BE2C (cell line): ENCODE measurements at regions not wholly inside any gene's neighbourhood (a gene's known extent, or its start where the extent isn't known, plus 50 kb on each side); places are given as distances from the start of the nearest gene placed in this dataset.
"Not testable (repeated sequence)": the region's sequence is repeated elsewhere in the genome, so short reads cannot be mapped to it uniquely, and the experiment has no call there.

Experiments
- DNase-seq: peaks from one replicate; pipeline ENCODE4 v3.0.0-alpha.2; 2020
- H3K27me3 ChIP-seq: fragments of 250-450 bp; sonication (Bioruptor Pico); 2 replicates; pipeline ENCODE4 v1.5.1; 2020; ENCODE audit warnings: mild to moderate bottlenecking
- H3K36me3 ChIP-seq: fragments of 250-450 bp; sonication (Bioruptor Pico); 2 replicates; pipeline ENCODE4 v1.5.1; 2020; ENCODE audit warnings: mild to moderate bottlenecking
- H3K4me1 ChIP-seq: fragments of 250-450 bp; sonication (Bioruptor Pico); 2 replicates; pipeline ENCODE4 v1.5.1; 2020
- H3K4me3 ChIP-seq: 2 replicates; pipeline ENCODE4 v1.5.1; 2011; ENCODE audit warnings: low read depth, low read length
- H3K9me3 ChIP-seq: fragments of 250-450 bp; sonication (Bioruptor Pico); 2 replicates; pipeline ENCODE4 v1.5.1; 2020
- TF ChIP-seq, protein P1 (sequence below): IDR thresholded peaks from 2 replicates; pipeline ENCODE4 v1.5.1; 2012; ENCODE audit warnings: mild to moderate bottlenecking, low read depth, low read length

DNA sequence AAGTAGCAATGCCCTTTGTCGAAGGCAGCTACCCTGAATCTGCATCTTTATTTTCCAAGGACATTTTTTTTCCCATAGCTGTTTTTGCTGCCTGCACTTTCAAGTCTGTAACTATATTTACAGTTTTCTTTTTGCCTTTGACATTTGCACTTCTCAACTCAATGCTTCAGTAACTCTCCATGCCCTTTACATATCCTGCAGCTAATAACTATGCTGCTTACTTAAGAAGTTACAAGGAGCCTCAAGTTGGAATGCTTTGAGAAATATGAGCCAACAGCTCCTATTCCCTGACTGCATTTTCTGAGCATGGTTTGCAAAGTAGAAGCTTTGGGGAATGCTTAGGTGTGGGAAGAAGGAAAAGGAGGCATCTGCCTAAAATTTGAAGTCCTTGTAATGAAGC, 194.8 kb upstream of the TRPC7 start:
- H3K4me3 ChIP-seq, result no peak overlapping the region
- no peaks in the 10 kb centered on the region for H3K9me3 ChIP-seq
- H3K36me3 ChIP-seq, result no peaks in the 10 kb centered on the region
- no peaks in the 10 kb centered on the region for H3K27me3 ChIP-seq
- H3K4me1 ChIP-seq, result no peaks in the 10 kb centered on the region
- TF ChIP-seq, protein P1, sequence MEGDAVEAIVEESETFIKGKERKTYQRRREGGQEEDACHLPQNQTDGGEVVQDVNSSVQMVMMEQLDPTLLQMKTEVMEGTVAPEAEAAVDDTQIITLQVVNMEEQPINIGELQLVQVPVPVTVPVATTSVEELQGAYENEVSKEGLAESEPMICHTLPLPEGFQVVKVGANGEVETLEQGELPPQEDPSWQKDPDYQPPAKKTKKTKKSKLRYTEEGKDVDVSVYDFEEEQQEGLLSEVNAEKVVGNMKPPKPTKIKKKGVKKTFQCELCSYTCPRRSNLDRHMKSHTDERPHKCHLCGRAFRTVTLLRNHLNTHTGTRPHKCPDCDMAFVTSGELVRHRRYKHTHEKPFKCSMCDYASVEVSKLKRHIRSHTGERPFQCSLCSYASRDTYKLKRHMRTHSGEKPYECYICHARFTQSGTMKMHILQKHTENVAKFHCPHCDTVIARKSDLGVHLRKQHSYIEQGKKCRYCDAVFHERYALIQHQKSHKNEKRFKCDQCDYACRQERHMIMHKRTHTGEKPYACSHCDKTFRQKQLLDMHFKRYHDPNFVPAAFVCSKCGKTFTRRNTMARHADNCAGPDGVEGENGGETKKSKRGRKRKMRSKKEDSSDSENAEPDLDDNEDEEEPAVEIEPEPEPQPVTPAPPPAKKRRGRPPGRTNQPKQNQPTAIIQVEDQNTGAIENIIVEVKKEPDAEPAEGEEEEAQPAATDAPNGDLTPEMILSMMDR, result no peak
- DNase-seq, result no peak

DNA sequence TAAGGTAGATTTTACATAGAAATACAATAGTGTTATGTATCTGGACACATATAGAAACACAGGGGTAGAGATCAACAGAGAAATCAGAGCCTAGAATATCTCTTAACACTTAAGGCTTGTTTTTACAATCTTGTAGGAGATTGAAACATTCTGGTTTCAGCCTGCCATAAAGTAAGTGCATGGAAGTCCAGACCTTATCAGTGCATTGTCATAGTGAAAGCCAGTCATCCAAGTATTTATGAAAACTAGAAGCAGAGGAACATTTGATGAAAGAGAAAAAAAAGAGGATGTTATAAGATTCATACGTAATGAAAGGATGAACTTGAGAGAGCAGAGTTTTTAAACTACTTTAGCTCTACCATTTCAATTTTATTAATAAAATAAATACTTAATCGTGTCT, 194.3 kb upstream of the TRPC7 start:
- Histone ChIP-seq H3K27me3 (no peaks in the 10 kb centered on the region), H3K4me1 (no peaks in the 10 kb centered on the region), H3K4me3 (no peak overlapping the region), H3K9me3 (no peaks in the 10 kb centered on the region), H3K36me3 (no peaks in the 10 kb centered on the region)
- TF ChIP-seq, protein P1, result no peak
- no peak for DNase-seq

DNA sequence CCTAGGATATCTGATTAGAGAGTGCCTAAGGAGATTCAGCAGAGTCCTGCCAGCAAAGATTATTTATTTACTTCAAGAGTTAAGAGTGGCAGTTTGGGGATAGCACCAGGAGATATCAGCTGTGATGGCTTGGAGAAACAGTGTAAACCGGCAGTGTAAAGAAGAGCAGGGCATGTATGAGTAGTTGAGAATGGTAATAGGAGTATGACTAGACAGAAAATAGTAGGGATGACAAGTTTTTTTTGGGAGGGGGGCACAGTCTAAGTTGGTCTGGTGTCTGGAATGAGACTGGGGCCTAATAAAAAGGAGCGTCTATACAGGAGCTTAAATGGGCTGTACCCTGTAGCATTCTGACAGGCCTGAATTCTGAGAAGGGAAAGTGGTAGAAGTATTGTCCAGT, 181.8 kb upstream of the TRPC7 start:
- H3K9me3 ChIP-seq, H3K27me3 ChIP-seq, DNase-seq, H3K36me3 ChIP-seq, H3K4me3 ChIP-seq, H3K4me1 ChIP-seq: not testable (repeated sequence)

DNA sequence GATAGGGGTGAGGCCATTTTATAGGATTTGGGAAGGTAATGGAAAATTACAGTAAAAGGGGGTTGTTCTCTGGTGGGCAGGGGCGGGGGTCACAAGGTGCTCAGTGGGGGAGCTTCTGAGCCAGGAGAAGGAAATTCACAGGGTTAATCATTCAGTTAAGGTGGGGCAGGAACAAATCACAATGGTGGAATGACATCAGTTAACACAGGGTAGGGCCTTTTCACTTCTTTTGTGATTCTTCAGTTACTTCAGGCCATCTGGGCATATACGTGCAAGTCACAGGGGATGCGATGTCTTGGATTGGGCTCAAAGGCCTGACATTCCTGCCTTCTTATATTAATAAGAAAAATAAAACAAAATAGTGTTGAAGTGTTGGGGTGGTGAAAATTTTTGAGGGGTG, 181.1 kb upstream of the TRPC7 start:
- H3K27me3 ChIP-seq, H3K4me1 ChIP-seq, DNase-seq: not testable (repeated sequence)

DNA sequence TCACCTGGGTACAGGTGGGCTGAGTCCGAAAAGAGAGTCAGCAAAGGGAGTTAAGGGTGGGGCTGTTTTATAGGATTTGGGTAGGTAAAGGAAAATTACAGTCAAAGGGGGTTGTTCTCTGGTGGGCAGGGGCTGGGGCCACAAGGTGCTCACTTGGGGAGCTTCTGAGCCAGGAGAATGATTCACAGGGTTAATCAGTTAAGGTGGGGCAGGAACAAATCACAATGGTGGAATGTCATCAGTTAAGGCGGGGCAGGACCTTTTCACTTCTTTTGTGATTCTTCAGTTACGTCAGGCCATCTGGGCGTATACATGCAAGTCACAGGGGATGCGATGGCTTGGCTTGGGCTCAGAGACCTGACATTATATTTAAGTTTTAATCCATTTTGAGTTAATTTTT, 179.7 kb upstream of the TRPC7 start:
- not testable (repeated sequence) for H3K4me3 ChIP-seq, DNase-seq, H3K27me3 ChIP-seq, H3K4me1 ChIP-seq, H3K36me3 ChIP-seq, H3K9me3 ChIP-seq

More for the DNA sequence above, 181.1 kb upstream of the TRPC7 start:
- H3K36me3 ChIP-seq, H3K9me3 ChIP-seq, H3K4me3 ChIP-seq: not testable (repeated sequence)

DNA sequence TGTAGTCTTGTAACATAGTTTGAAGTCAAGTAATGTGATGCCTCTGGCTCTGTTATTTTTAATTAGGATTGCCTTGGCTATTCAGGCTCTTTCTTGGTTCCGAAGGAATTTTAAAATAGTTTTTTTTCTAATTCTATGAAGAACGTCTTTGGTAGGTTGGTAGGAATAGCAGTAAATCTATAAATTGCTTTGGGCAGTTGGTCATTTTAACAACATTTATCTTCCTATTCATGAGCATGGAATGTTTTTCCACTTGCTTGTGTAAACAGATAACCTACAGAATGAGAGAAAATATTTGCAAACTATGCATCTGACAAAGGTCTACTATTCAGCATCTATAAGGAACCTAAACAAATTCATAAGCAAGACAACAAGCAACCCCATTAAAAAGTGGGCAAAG, 173.2 kb upstream of the TRPC7 start:
- DNase-seq, result no peak
- TF ChIP-seq, protein P1, result no peak
- no peaks in the 10 kb centered on the region for H3K9me3 ChIP-seq
- no peaks in the 10 kb centered on the region for H3K36me3 ChIP-seq
- no peak overlapping the region for H3K4me3 ChIP-seq
- no peaks in the 10 kb centered on the region for H3K27me3 ChIP-seq
- no peaks in the 10 kb centered on the region for H3K4me1 ChIP-seq

DNA sequence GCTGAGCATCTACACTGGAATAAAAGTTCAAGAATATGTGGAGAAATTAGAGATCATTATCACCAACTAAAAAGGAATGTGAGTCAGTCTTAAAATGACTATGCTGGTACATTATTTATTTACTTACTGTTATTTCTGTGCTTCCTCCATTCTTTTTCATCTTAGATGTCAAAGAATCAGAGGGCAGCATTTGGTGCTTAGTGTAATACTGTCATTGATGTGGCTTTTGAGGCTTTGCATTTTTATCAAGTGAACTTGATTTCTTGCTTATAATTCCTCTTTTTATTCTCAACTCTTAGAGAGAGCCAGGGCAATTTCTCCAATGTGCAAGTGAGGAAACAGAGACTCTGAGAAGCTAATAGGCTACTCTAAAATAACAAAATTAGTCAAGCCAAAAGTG, 163.7 kb upstream of the TRPC7 start:
- Histone ChIP-seq H3K4me1 (no peaks in the 10 kb centered on the region), H3K36me3 (no peaks in the 10 kb centered on the region), H3K9me3 (no peaks in the 10 kb centered on the region), H3K4me3 (no peak overlapping the region), H3K27me3 (no peaks in the 10 kb centered on the region)
- TF ChIP-seq, protein P1, result no peak
- no peak for DNase-seq

DNA sequence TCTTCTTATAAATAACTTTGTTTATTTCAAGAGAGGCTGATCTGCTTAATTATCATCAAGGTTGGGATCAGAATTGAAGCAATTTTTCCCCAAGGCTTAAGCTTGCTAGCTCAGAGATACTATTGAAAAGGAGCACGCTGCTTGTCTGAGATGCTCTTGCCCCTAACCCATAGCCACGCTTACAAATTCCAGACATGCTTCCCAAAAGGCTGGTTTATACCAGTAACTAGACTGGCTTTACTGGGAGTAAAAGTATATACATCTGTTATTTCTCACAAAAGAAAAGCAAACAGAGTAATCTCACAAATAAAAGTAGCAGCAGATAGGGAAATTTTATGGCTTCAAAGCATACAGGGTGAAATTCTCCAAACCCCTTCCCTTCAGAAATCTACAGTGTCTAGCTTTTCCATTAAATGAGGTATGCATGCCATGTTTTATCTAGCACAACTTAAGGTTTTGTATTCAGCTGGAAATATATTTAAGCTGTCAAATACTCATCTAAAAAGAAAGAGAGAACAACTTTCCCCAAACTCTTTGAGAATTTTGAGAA, 163.2 kb upstream of the TRPC7 start:
- Histone ChIP-seq H3K27me3 (no peaks in the 10 kb centered on the region), H3K4me3 (no peak overlapping the region), H3K9me3 (no peaks in the 10 kb centered on the region), H3K4me1 (no peaks in the 10 kb centered on the region), H3K36me3 (no peaks in the 10 kb centered on the region)
- TF ChIP-seq, protein P1, result no peak
- DNase-seq, result no peak
